Suprapubic skin (tissue), 4 donors: ENCODE measurements at regions not wholly inside any gene's neighbourhood (a gene's known extent, or its start where the extent isn't known, plus 50 kb on each side); places are given as distances from the start of the nearest gene placed in this dataset.
A peak's percentile ranks its signal among the peaks of the same experiment; 100 is the strongest.

Experiments used
- POLR2A ChIP-seq, 2 donors: fragments of 450-650 bp; IDR thresholded peaks; one replicate each; pipeline ENCODE4 v1.6.1; 2017; ENCODE audit warnings: antibody characterized with exemption in 2 of 2, mild to moderate bottlenecking in 2 of 2, moderate library complexity in 2 of 2
- POLR2AphosphoS5 ChIP-seq, 3 donors: sonication (generic); formaldehyde crosslinking; IDR thresholded peaks; one replicate each; pipeline ENCODE4 v1.6.1; 2017; ENCODE audit warnings: antibody characterized with exemption in 3 of 3
- TF ChIP-seq, protein P1 (sequence below), 2 donors: fragments of 200-600 bp in 1 of 2; fragments of 450-650 bp in 1 of 2; sonication (generic) in 1 of 2; IDR thresholded peaks; one replicate each; pipeline ENCODE4 v1.5.1; 2016 to 2019; ENCODE audit warnings: antibody characterized with exemption in 2 of 2, mild to moderate bottlenecking in 1 of 2, moderate library complexity in 1 of 2

DNA sequence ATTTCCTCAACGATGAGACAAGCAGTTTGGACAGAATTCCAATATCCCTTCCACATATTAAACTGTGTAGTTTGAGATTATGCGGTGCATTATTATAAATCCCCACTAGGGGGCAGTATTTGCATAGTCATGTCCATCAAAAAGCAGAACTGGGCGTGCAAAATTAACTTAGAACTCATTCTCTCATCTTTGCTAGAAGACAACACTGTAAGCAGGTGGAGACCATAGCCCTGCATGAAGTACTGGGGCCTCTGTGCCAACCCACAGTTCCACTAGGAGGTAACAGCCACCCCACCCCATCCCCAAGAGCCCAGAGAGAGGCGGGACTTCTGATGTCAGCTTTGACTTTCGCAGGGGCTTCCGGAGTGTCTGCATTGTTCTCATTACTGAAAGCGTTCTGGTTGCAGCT lies 106.6 kb upstream of the TMC3 start:
- TF ChIP-seq, protein P1, sequence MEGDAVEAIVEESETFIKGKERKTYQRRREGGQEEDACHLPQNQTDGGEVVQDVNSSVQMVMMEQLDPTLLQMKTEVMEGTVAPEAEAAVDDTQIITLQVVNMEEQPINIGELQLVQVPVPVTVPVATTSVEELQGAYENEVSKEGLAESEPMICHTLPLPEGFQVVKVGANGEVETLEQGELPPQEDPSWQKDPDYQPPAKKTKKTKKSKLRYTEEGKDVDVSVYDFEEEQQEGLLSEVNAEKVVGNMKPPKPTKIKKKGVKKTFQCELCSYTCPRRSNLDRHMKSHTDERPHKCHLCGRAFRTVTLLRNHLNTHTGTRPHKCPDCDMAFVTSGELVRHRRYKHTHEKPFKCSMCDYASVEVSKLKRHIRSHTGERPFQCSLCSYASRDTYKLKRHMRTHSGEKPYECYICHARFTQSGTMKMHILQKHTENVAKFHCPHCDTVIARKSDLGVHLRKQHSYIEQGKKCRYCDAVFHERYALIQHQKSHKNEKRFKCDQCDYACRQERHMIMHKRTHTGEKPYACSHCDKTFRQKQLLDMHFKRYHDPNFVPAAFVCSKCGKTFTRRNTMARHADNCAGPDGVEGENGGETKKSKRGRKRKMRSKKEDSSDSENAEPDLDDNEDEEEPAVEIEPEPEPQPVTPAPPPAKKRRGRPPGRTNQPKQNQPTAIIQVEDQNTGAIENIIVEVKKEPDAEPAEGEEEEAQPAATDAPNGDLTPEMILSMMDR (IDR thresholded peaks at IDR 0.05) = peak; percentile 71 to 75
- TF ChIP-seq POLR2AphosphoS5 (IDR thresholded peaks at IDR 0.05) (no peak), POLR2A (IDR thresholded peaks at IDR 0.05) (no peak)
